ENCODE measurements at regions not wholly inside any gene's neighbourhood (a gene's known extent, or its start where the extent isn't known, plus 50 kb on each side); places are given as distances from the start of the nearest gene placed in this dataset.

- DNase-seq: no peak
Measured at GRCh38 chr10:131585761-131586160, 274.2 kb upstream of the TCERG1L start.

- DNase-seq: no peak
Measured at GRCh38 chr10:131586958-131587357, 275.4 kb upstream of the TCERG1L start.

- DNase-seq: no peak
Measured at GRCh38 chr10:131587976-131588680, 276.6 kb upstream of the TCERG1L start.

- no peak for DNase-seq
Measured at GRCh38 chr10:131588704-131589220, 277.2 kb upstream of the TCERG1L start.

GRCh38 chr10:131590567-131590966 lies 279.0 kb upstream of the TCERG1L start:
- DNase-seq: no peak

- DNase-seq: no peak
Measured at GRCh38 chr10:131591936-131592335, 280.4 kb upstream of the TCERG1L start.

- DNase-seq: no peak
Measured at GRCh38 chr10:131609176-131609575, 291.6 kb upstream of the PPP2R2D start.

GRCh38 chr10:131615150-131615549 lies 285.7 kb upstream of the PPP2R2D start:
- no peak for DNase-seq

- DNase-seq: no peak
Measured at GRCh38 chr10:131616040-131616439, 284.8 kb upstream of the PPP2R2D start.

- no peak for DNase-seq
Measured at GRCh38 chr10:131617113-131617858, 283.5 kb upstream of the PPP2R2D start.

GRCh38 chr10:131618587-131619267 lies 282.1 kb upstream of the PPP2R2D start:
- no peak for DNase-seq

- no peak for DNase-seq
Measured at GRCh38 chr10:131620314-131620713, 280.5 kb upstream of the PPP2R2D start.

GRCh38 chr10:131620904-131621303 lies 279.9 kb upstream of the PPP2R2D start:
- no peak for DNase-seq

GRCh38 chr10:131621784-131622624 lies 278.8 kb upstream of the PPP2R2D start:
- no peak for DNase-seq

- no peak for DNase-seq
Measured at GRCh38 chr10:131625041-131625440, 275.8 kb upstream of the PPP2R2D start.

GRCh38 chr10:131626274-131626673 lies 274.5 kb upstream of the PPP2R2D start:
- no peak for DNase-seq

- DNase-seq: no peak
Measured at GRCh38 chr10:131629026-131629770, 271.6 kb upstream of the PPP2R2D start.

- no peak for DNase-seq
Measured at GRCh38 chr10:131630772-131631258, 270.0 kb upstream of the PPP2R2D start.

- no peak for DNase-seq
Measured at GRCh38 chr10:131631619-131632018, 269.2 kb upstream of the PPP2R2D start.

- DNase-seq: no peak
Measured at GRCh38 chr10:131635564-131636015, 265.2 kb upstream of the PPP2R2D start.

GRCh38 chr10:131636116-131636515 lies 264.7 kb upstream of the PPP2R2D start:
- no peak for DNase-seq

Data from right hindlimb (tissue), 1 donor.